ENCODE measurements at regions not wholly inside any gene's neighbourhood (a gene's known extent, or its start where the extent isn't known, plus 50 kb on each side); places are given as distances from the start of the nearest gene placed in this dataset.

DNA sequence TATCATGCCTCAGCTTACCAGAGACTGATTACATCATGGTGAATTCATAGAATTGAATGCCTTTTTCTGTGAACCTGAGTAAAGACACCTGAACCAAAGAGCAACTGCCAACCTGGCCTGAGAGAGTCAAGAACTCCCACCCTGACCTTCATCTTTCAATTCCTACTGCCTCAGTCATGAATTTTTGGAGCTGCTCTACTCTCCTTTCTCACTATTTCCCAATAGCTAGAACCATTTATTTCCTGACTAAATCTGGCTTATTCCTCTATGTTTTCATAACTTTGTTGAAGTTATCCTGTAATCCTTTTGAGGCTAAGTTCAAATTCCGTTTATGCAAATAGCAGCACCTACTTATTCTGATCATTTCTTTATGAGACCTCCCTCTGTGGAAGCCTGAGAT lies 712.4 kb upstream of the UBE2E2 start:
- H3K36me3 ChIP-seq (ENCODE audit: low read depth, low read length), result no peaks in the 10 kb centered on the region
- peak overlapping the region; percentile 23; the same call in 1 of the 2 replicates for H3K9ac ChIP-seq (ENCODE audit: low read length)
- H3K79me2 ChIP-seq (ENCODE audit: low read length), result no peaks in the 10 kb centered on the region
- H3K27ac ChIP-seq (ENCODE audit: low read length), result peak overlapping the region; percentile 71
- H3F3A ChIP-seq (ENCODE audit: low read length, unreplicated experiment), result no peaks in the 10 kb centered on the region
- H3K4me3 ChIP-seq (ENCODE audit: low read length), result no peak overlapping the region
- H4K20me1 ChIP-seq (ENCODE audit: low read length), result no peaks in the 10 kb centered on the region
- no peak for DNase-seq
- H3K9me3 ChIP-seq (ENCODE audit: low read length), result no peaks in the 10 kb centered on the region
- no TSS peak for BruUV-seq (replicated peaks)
- no peaks in the 10 kb centered on the region for H3K9me2 ChIP-seq (replicated peaks; ENCODE audit: low read length)
- ATAC-seq, result no peak
- peak overlapping the region; percentile 27 for H3K4me2 ChIP-seq (ENCODE audit: low read length)
- H3K27me3 ChIP-seq (ENCODE audit: low read length), result no peaks in the 10 kb centered on the region
- no peak for TF ChIP-seq CTCF (conservative IDR thresholded peaks at IDR 0.05; ENCODE audit: low read depth, low read length)
- TF ChIP-seq EZH2phosphoT487 (IDR thresholded peaks at IDR 0.05; ENCODE audit: borderline replicate concordance, low read length), result no peak
- TF ChIP-seq EZH2 (IDR thresholded peaks at IDR 0.05; ENCODE audit: low read length, unreplicated experiment), result no peak
- ChIA-PET CTCF (no interaction called here), POLR2A (ENCODE audit: unreplicated experiment) (no interaction called here)
- intact Hi-C loops (cut with micrococcal nuclease), result loop anchor here (1.0 to 5.0 kb wide), 4 partner anchors 15 to 332 kb away; no protein-coding TSS in a partner anchor
- peaks cover 26% of the 10 kb centered on the region for H3K4me1 ChIP-seq (ENCODE audit: insufficient read depth, low read length)
- H2AFZ ChIP-seq (ENCODE audit: low read length), result no peak overlapping the region

DNA sequence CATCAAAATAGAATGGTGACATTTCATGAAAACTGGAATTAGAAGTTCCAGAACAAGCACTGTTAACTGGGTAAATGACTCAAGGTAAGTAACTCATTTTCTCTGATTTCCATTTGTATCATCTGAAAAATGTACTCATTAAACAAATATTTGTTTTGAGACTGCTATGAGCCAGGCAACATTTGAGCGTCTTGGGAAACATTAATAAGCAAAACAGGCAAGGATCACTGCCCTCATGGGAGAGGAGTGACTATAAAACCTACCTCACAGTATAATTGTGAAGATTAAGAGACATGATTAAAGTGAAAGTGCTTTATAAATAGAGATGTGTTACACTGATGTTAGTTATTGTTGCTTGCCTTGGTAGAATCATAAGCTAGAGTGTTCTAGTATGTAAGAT lies 711.8 kb upstream of the UBE2E2 start:
- H3K27ac ChIP-seq (ENCODE audit: low read length), result peak overlapping the region; percentile 71
- no peak overlapping the region for H2AFZ ChIP-seq (ENCODE audit: low read length)
- no peaks in the 10 kb centered on the region for H4K20me1 ChIP-seq (ENCODE audit: low read length)
- CTCF ChIA-PET, result no interaction called here
- peak overlapping the region; percentile 27 for H3K4me2 ChIP-seq (ENCODE audit: low read length)
- peak; percentile 96 for ATAC-seq
- H3K9ac ChIP-seq (ENCODE audit: low read length), result no peak overlapping the region
- no TSS peak for BruUV-seq (replicated peaks)
- H3F3A ChIP-seq (ENCODE audit: low read length, unreplicated experiment), result no peaks in the 10 kb centered on the region
- no peak for TF ChIP-seq EZH2 (IDR thresholded peaks at IDR 0.05; ENCODE audit: low read length, unreplicated experiment)
- no peak for TF ChIP-seq EZH2phosphoT487 (IDR thresholded peaks at IDR 0.05; ENCODE audit: borderline replicate concordance, low read length)
- no peak for TF ChIP-seq CTCF (conservative IDR thresholded peaks at IDR 0.05; ENCODE audit: low read depth, low read length)
- peak; percentile 86 for DNase-seq
- no peaks in the 10 kb centered on the region for H3K36me3 ChIP-seq (ENCODE audit: low read depth, low read length)
- H3K27me3 ChIP-seq (ENCODE audit: low read length), result no peaks in the 10 kb centered on the region
- POLR2A ChIA-PET (ENCODE audit: unreplicated experiment), result interaction anchor here (0.5 kb wide), 1 partner anchor 331 kb away, joined by 4 read pairs; no protein-coding TSS in a partner anchor
- intact Hi-C loops (cut with micrococcal nuclease), result loop anchor here (1.0 to 5.0 kb wide), 4 partner anchors 16 to 333 kb away; no protein-coding TSS in a partner anchor
- no peaks in the 10 kb centered on the region for H3K9me2 ChIP-seq (replicated peaks; ENCODE audit: low read length)
- H3K79me2 ChIP-seq (ENCODE audit: low read length), result no peaks in the 10 kb centered on the region
- H3K4me3 ChIP-seq (ENCODE audit: low read length), result no peak overlapping the region
- no peaks in the 10 kb centered on the region for H3K9me3 ChIP-seq (ENCODE audit: low read length)
- H3K4me1 ChIP-seq (ENCODE audit: insufficient read depth, low read length), result peaks cover 30% of the 10 kb centered on the region

DNA sequence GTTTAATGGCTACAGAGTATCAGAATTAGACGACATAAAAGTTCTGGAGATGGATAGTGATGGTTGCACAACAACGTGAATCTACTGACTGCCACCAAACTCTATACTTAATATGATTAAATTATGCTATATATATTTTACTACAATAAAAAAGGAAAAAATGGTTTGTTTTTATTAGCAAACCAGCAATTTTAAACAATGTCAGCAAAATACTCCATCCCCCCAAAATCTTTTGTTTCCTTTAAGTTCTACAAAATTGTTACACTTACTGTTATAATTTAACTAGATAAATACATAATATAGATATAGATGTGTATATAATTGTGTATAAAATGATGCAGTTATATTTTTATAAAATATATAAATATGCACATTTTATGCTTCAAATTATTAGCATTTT lies 710.8 kb upstream of the UBE2E2 start:
- H2AFZ ChIP-seq (ENCODE audit: low read length), result no peak overlapping the region
- TF ChIP-seq EZH2 (IDR thresholded peaks at IDR 0.05; ENCODE audit: low read length, unreplicated experiment) (no peak), EZH2phosphoT487 (IDR thresholded peaks at IDR 0.05; ENCODE audit: borderline replicate concordance, low read length) (no peak), CTCF (conservative IDR thresholded peaks at IDR 0.05; ENCODE audit: low read depth, low read length) (no peak)
- ChIA-PET CTCF (no interaction called here), POLR2A (ENCODE audit: unreplicated experiment) (interaction anchor here (0.7 kb wide), 1 partner anchor 101 kb away, joined by 3 read pairs; no protein-coding TSS in a partner anchor)
- no peak for DNase-seq
- H3K36me3 ChIP-seq (ENCODE audit: low read depth, low read length), result no peaks in the 10 kb centered on the region
- no peak overlapping the region for H3K4me3 ChIP-seq (ENCODE audit: low read length)
- H3K27ac ChIP-seq (ENCODE audit: low read length), result no peak overlapping the region
- peaks cover 30% of the 10 kb centered on the region for H3K4me1 ChIP-seq (ENCODE audit: insufficient read depth, low read length)
- H4K20me1 ChIP-seq (ENCODE audit: low read length), result no peaks in the 10 kb centered on the region
- no peak overlapping the region for H3K4me2 ChIP-seq (ENCODE audit: low read length)
- no peak for ATAC-seq
- H3K9me2 ChIP-seq (replicated peaks; ENCODE audit: low read length), result no peaks in the 10 kb centered on the region
- no peaks in the 10 kb centered on the region for H3F3A ChIP-seq (ENCODE audit: low read length, unreplicated experiment)
- H3K9ac ChIP-seq (ENCODE audit: low read length), result no peak overlapping the region
- no peaks in the 10 kb centered on the region for H3K27me3 ChIP-seq (ENCODE audit: low read length)
- H3K79me2 ChIP-seq (ENCODE audit: low read length), result no peaks in the 10 kb centered on the region
- intact Hi-C loops (cut with micrococcal nuclease), result loop anchor here (5.0 kb wide), 1 partner anchor 315 kb away; no protein-coding TSS in a partner anchor
- no TSS peak for BruUV-seq (replicated peaks)
- no peaks in the 10 kb centered on the region for H3K9me3 ChIP-seq (ENCODE audit: low read length)
